SK-N-MC (cell line): ENCODE measurements at regions not wholly inside any gene's neighbourhood (a gene's known extent, or its start where the extent isn't known, plus 50 kb on each side); places are given as distances from the start of the nearest gene placed in this dataset.

Source experiments
- DNase-seq: peaks from one replicate; pipeline ENCODE4 v3.0.0-alpha.2; 2011; ENCODE audit warnings: low read depth, low spot score
- H3K27ac ChIP-seq: fragments of 200-600 bp; sonication (generic); 2 replicates; pipeline ENCODE4 v1.5.1; 2016; ENCODE audit warnings: mixed run types
- H3K36me3 ChIP-seq: fragments of 200-600 bp; sonication (generic); 2 replicates; pipeline ENCODE4 v1.6.1; 2017; ENCODE audit warnings: antibody characterized with exemption, low read length, mixed read lengths; ENCODE audit not compliant: insufficient read depth
- H3K4me3 ChIP-seq: fragments of 200-600 bp; sonication (generic); 2 replicates; pipeline ENCODE4 v1.5.1; 2016
- H3K9ac ChIP-seq: fragments of 200-600 bp; sonication (generic); 2 replicates; pipeline ENCODE4 v1.8.0; 2017; ENCODE audit warnings: mixed run types, mixed read lengths; ENCODE audit not compliant: insufficient read length
- H3K9me3 ChIP-seq: fragments of 200-600 bp; sonication (generic); 2 replicates; pipeline ENCODE4 v1.6.1; 2017; ENCODE audit warnings: low read depth, mild to moderate bottlenecking, antibody characterized with exemption, low read length, moderate library complexity, mixed read lengths
- EZH2 ChIP-seq: fragments of 200-600 bp; sonication (generic); IDR thresholded peaks from one replicate; pipeline ENCODE4 v1.6.1; 2017; ENCODE audit warnings: antibody characterized with exemption
- FOXP2 ChIP-seq: optimal IDR thresholded peaks from 2 replicates; pipeline ENCODE3; 2011; ENCODE audit warnings: mild to moderate bottlenecking, moderate library complexity; ENCODE audit not compliant: insufficient read depth; ENCODE audit errors: extremely low read length, control extremely low read depth
- POLR2AphosphoS5 ChIP-seq: IDR thresholded peaks from 2 replicates; pipeline ENCODE4 v1.6.1; 2012; ENCODE audit warnings: mild to moderate bottlenecking, low read depth, low read length, borderline replicate concordance

- Histone ChIP-seq H3K27ac (no peak overlapping the region), H3K9ac (no peak overlapping the region), H3K9me3 (no peaks in the 10 kb centered on the region), H3K4me3 (no peak overlapping the region), H3K36me3 (no peaks in the 10 kb centered on the region)
- TF ChIP-seq POLR2AphosphoS5 (no peak), FOXP2 (no peak), EZH2 (no peak)
- no peak for DNase-seq
Observed at GRCh38 chr7:125529249-125529648, 599.6 kb upstream of the POT1 start.

- Histone ChIP-seq H3K4me3 (no peak overlapping the region), H3K9me3 (no peaks in the 10 kb centered on the region), H3K36me3 (no peaks in the 10 kb centered on the region), H3K9ac (no peak overlapping the region), H3K27ac (no peak overlapping the region)
- no peak for DNase-seq
- no peak for TF ChIP-seq FOXP2
Observed at GRCh38 chr7:125526958-125527357, 597.3 kb upstream of the POT1 start.

GRCh38 chr7:125526092-125526491, 596.5 kb upstream of the POT1 start:
- Histone ChIP-seq H3K4me3 (no peak overlapping the region), H3K9me3 (no peaks in the 10 kb centered on the region), H3K27ac (no peak overlapping the region), H3K9ac (no peak overlapping the region), H3K36me3 (no peaks in the 10 kb centered on the region)
- no peak for TF ChIP-seq FOXP2
- TF ChIP-seq EZH2: no peak
- no peak for TF ChIP-seq POLR2AphosphoS5
- no peak for DNase-seq

- DNase-seq: no peak
- Histone ChIP-seq H3K27ac (peak overlapping the region; percentile 26; the same call in 1 of the 2 replicates), H3K36me3 (no peaks in the 10 kb centered on the region), H3K9me3 (no peaks in the 10 kb centered on the region), H3K4me3 (peak overlapping the region; percentile 42), H3K9ac (no peak overlapping the region)
- TF ChIP-seq EZH2: no peak
- TF ChIP-seq FOXP2: no peak
- TF ChIP-seq POLR2AphosphoS5: no peak
Observed at GRCh38 chr7:125516194-125516593, 586.6 kb upstream of the POT1 start.

- Histone ChIP-seq H3K4me3 (no peak overlapping the region), H3K36me3 (no peaks in the 10 kb centered on the region), H3K27ac (no peak overlapping the region), H3K9me3 (no peaks in the 10 kb centered on the region), H3K9ac (no peak overlapping the region)
- no peak for TF ChIP-seq EZH2
- no peak for TF ChIP-seq POLR2AphosphoS5
- no peak for TF ChIP-seq FOXP2
- no peak for DNase-seq
Observed at GRCh38 chr7:125512373-125512772, 582.7 kb upstream of the POT1 start.

- Histone ChIP-seq H3K9ac (no peak overlapping the region), H3K36me3 (no peaks in the 10 kb centered on the region), H3K4me3 (peak overlapping the region; percentile 42; the same call in 1 of the 2 replicates), H3K27ac (peak overlapping the region; percentile 76), H3K9me3 (no peaks in the 10 kb centered on the region)
- no peak for TF ChIP-seq FOXP2
- TF ChIP-seq EZH2: no peak
- TF ChIP-seq POLR2AphosphoS5: no peak; the same call in 1 of the 2 replicates
- DNase-seq: peak; percentile 48
Observed at GRCh38 chr7:125511310-125511709, 581.7 kb upstream of the POT1 start.

- H3K27ac ChIP-seq: no peak overlapping the region
- H3K9ac ChIP-seq: no peak overlapping the region
- no peaks in the 10 kb centered on the region for H3K9me3 ChIP-seq
- DNase-seq: no peak
- H3K4me3 ChIP-seq: no peak overlapping the region
- TF ChIP-seq EZH2 (no peak), FOXP2 (no peak), POLR2AphosphoS5 (no peak)
- no peaks in the 10 kb centered on the region for H3K36me3 ChIP-seq
Observed at GRCh38 chr7:125506331-125506730, 576.7 kb upstream of the POT1 start.

- Histone ChIP-seq H3K27ac (no peak overlapping the region; the same call in 1 of the 2 replicates), H3K9ac (no peak overlapping the region), H3K36me3 (no peaks in the 10 kb centered on the region), H3K9me3 (no peaks in the 10 kb centered on the region), H3K4me3 (no peak overlapping the region)
- peak; percentile 40 for DNase-seq
- no peak for TF ChIP-seq POLR2AphosphoS5
- no peak for TF ChIP-seq EZH2
- no peak for TF ChIP-seq FOXP2
Observed at GRCh38 chr7:125504848-125505247, 575.2 kb upstream of the POT1 start.

- DNase-seq: no peak
- TF ChIP-seq FOXP2 (no peak), EZH2 (no peak), POLR2AphosphoS5 (no peak)
- Histone ChIP-seq H3K36me3 (no peaks in the 10 kb centered on the region), H3K9me3 (no peaks in the 10 kb centered on the region), H3K4me3 (no peak overlapping the region), H3K27ac (no peak overlapping the region), H3K9ac (no peak overlapping the region)
Observed at GRCh38 chr7:125495997-125496396, 566.4 kb upstream of the POT1 start.

GRCh38 chr7:125492521-125492920, 562.9 kb upstream of the POT1 start:
- no peak overlapping the region for H3K27ac ChIP-seq
- no peaks in the 10 kb centered on the region for H3K36me3 ChIP-seq
- H3K9me3 ChIP-seq: no peaks in the 10 kb centered on the region
- no peak overlapping the region for H3K9ac ChIP-seq
- no peak for TF ChIP-seq EZH2
- no peak for TF ChIP-seq POLR2AphosphoS5
- no peak for TF ChIP-seq FOXP2
- H3K4me3 ChIP-seq: no peak overlapping the region
- no peak for DNase-seq
